ENCODE measurements at regions not wholly inside any gene's neighbourhood (a gene's known extent, or its start where the extent isn't known, plus 50 kb on each side); places are given as distances from the start of the nearest gene placed in this dataset.

- no peak overlapping the region for H2BK20ac ChIP-seq (ENCODE audit: low read length)
- no peaks in the 10 kb centered on the region for H4K20me1 ChIP-seq (replicated peaks in 1 of 2; ENCODE audit: control insufficient read depth in 1 of 2, insufficient read depth in 2 of 2, low read length in 2 of 2)
- H2AK5ac ChIP-seq (ENCODE audit: low read depth, low read length), result no peak overlapping the region
- H3K27ac ChIP-seq (ENCODE audit: low read depth, low read length), result no peak overlapping the region
- no peak overlapping the region for H3K18ac ChIP-seq (ENCODE audit: extremely low read depth, low read length)
- H2BK120ac ChIP-seq (replicated peaks; ENCODE audit: low read depth, low read length), result no peak overlapping the region
- H3K9me3 ChIP-seq (ENCODE audit: insufficient read depth in 2 of 2, low read depth in 1 of 2, low read length in 1 of 2), result no peaks in the 10 kb centered on the region
- no peak overlapping the region for H3K4ac ChIP-seq (replicated peaks; ENCODE audit: insufficient read length, low read depth, low read length)
- no peak overlapping the region for H2BK15ac ChIP-seq (ENCODE audit: low read length)
- no peak overlapping the region for H2AFZ ChIP-seq (ENCODE audit: low read length)
- no peak overlapping the region for H3K23ac ChIP-seq (ENCODE audit: insufficient read length)
- ChIA-PET POLR2A (ENCODE audit: partially characterized antibody) (no interaction called here), CTCF (ENCODE audit: partially characterized antibody) (interaction anchor here (0.7 kb wide), 1 partner anchor 270 kb away, joined by 3 read pairs; no protein-coding TSS in a partner anchor)
- no peaks in the 10 kb centered on the region for H3K23me2 ChIP-seq (ENCODE audit: low read depth, low read length)
- no peak overlapping the region for H3K9ac ChIP-seq (replicated peaks in 1 of 4; ENCODE audit: extremely low read depth in 1 of 4, low read depth in 3 of 4, low read length in 3 of 4)
- no peak overlapping the region for H4K8ac ChIP-seq (ENCODE audit: extremely low read depth, insufficient read depth, low read length)
- H3K79me2 ChIP-seq (ENCODE audit: control insufficient read depth in 1 of 2, insufficient read depth in 2 of 2, low read length in 2 of 2), result no peaks in the 10 kb centered on the region
- H3K79me1 ChIP-seq (ENCODE audit: low read depth, low read length), result no peaks in the 10 kb centered on the region
- peak overlapping the region in 1 of 2 experiments; percentile 33; a peak in 1 of 4 replicates for H3K4me2 ChIP-seq (ENCODE audit: insufficient read depth in 1 of 2, low read depth in 2 of 2, low read length in 2 of 2)
- H2BK12ac ChIP-seq (ENCODE audit: low read depth, low read length), result no peak overlapping the region
- H3K4me3 ChIP-seq (ENCODE audit: extremely low read depth in 1 of 4, insufficient read depth in 2 of 4, low read depth in 3 of 4, low read length in 4 of 4), result no peak overlapping the region
- peaks cover 0 to 4% (median 2%) of the 10 kb centered on the region in 4 experiments; a peak in 2 of 7 replicates for H3K4me1 ChIP-seq (replicated peaks in 1 of 4; ENCODE audit: control insufficient read depth in 3 of 4, insufficient read depth in 4 of 4, low read length in 3 of 4)
- H3K27me3 ChIP-seq (replicated peaks in 1 of 4; ENCODE audit: control insufficient read depth in 3 of 4, extremely low read depth in 1 of 4, insufficient read depth in 3 of 4, low read length in 3 of 4), result no peaks in the 10 kb centered on the region
- no peak overlapping the region for H4K91ac ChIP-seq (replicated peaks; ENCODE audit: insufficient read length, low read length)
- WGBS, 2 experiments (ENCODE audit: extremely low coverage in 1 of 2, insufficient coverage in 1 of 2, insufficient read length in 1 of 2, insufficient replicate concordance in 2 of 2, low coverage in 1 of 2, low lambda C conversion rate in 2 of 2, missing lambda C conversion rate in 1 of 2), result 0% methylated on average over 1 of the region's 1 CpG; no CpG with 5 or more reads in 1 of the 2 experiments
- H4K5ac ChIP-seq (ENCODE audit: insufficient read length, low read depth, low read length), result no peak overlapping the region
- no peak overlapping the region for H3K56ac ChIP-seq (replicated peaks; ENCODE audit: insufficient read length, low read depth, low read length)
- no peak overlapping the region for H3K14ac ChIP-seq (ENCODE audit: insufficient read length)
- DNase-seq (ENCODE audit: low read depth in 1 of 2, low spot score in 2 of 2) (no peak), FAIRE-seq (no peak)
- no peaks in the 10 kb centered on the region for H3K36me3 ChIP-seq (ENCODE audit: control insufficient read depth in 2 of 4, insufficient read depth in 4 of 4, low read length in 3 of 4)
- H2BK5ac ChIP-seq (ENCODE audit: low read depth, low read length), result no peak overlapping the region
- TF ChIP-seq NRF1 (IDR thresholded peaks at IDR 0.05; ENCODE audit: low read depth, low read length) (no peak), SAP30 (IDR thresholded peaks at IDR 0.05; ENCODE audit: insufficient read depth, insufficient replicate concordance, low read length) (no peak), RNF2 (IDR thresholded peaks at IDR 0.05; ENCODE audit: borderline replicate concordance, low read depth, low read length, missing control alignments, poor library complexity, severe bottlenecking) (no peak), HDAC2 (IDR thresholded peaks at IDR 0.05; ENCODE audit: borderline replicate concordance in 1 of 2, low read depth in 2 of 2, low read length in 2 of 2) (no peak), BCL11A (IDR thresholded peaks at IDR 0.05; ENCODE audit: low read depth in 2 of 2, low read length in 2 of 2) (no peak), CEBPB (IDR thresholded peaks at IDR 0.05; ENCODE audit: low read depth, low read length) (no peak), TBP (IDR thresholded peaks at IDR 0.05; ENCODE audit: low read depth, low read length) (no peak), POU5F1 (IDR thresholded peaks at IDR 0.05; ENCODE audit: low read depth, low read length) (no peak), SP1 (IDR thresholded peaks at IDR 0.05; ENCODE audit: low read depth, low read length) (no peak), TEAD4 (IDR thresholded peaks at IDR 0.05; ENCODE audit: low read depth, low read length) (no peak), RBBP5 (IDR thresholded peaks at IDR 0.05; ENCODE audit: borderline replicate concordance, low read depth, low read length) (no peak), GABPA (IDR thresholded peaks at IDR 0.05; ENCODE audit: borderline replicate concordance, insufficient read depth, low read length) (no peak), RAD21 (IDR thresholded peaks at IDR 0.05 in 1 of 2, conservative IDR thresholded peaks at IDR 0.05 in 1 of 2; ENCODE audit: low read depth in 2 of 2, low read length in 2 of 2) (no peak), HDAC6 (IDR thresholded peaks at IDR 0.05; ENCODE audit: low read depth, low read length) (no peak)
These were observed 186.5 kb upstream of the BET1 start for GRCh38 chr7:94190599-94191061.

Measured in H1 (cell line).